ENCODE measurements at regions not wholly inside any gene's neighbourhood (a gene's known extent, or its start where the extent isn't known, plus 50 kb on each side); places are given as distances from the start of the nearest gene placed in this dataset.
"Not testable (repeated sequence)": the region's sequence is repeated elsewhere in the genome, so short reads cannot be mapped to it uniquely, and the experiment has no call there.

DNA sequence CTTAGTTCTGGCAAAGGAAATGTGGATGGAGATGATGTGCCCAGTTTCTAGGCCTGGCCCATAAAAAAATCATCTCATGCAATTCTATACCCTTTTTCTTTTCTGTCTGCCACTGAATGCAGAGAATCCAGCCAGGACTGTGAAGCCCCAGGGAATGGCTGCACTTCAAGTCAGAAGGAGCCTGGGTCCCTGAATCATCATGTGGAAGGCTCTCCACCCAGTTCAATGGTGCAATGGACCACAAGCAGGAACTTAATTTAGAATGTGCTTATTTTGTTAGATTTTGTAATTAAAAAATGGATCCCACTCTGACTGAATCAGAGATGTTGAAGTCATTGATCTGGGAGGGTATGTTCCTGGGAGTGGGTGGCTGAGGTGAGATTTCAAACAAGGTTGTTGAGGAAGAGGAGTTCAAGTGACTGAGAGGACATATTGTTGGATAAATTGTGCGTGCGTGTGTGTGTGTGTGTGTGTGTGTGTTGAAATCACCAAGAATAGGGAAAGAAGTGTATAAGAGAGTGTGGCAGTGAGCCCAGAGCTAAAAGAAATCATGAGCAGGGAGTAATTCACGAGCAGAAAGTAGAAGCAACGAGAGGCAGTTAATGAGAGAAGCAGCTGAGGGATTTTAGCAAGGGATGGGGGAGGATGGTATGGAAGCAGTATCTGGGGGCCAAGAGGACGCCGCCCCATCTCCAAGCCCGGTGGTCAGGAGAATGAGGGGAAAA lies 125.4 kb downstream of the TMX1 start:
- Histone ChIP-seq H3K79me2 (ENCODE audit: control insufficient read depth, insufficient read depth, low read length) (no peaks in the 10 kb centered on the region), H3K4me2 (ENCODE audit: insufficient read depth, low read length) (no peak overlapping the region), H3K27me3 (ENCODE audit: control insufficient read depth in 2 of 2, insufficient read depth in 2 of 2, low read length in 2 of 2) (no peaks in the 10 kb centered on the region), H3K36me3 (ENCODE audit: control insufficient read depth in 2 of 2, extremely low read depth in 1 of 2, insufficient read depth in 2 of 2, low read length in 2 of 2) (no peaks in the 10 kb centered on the region), H3K9ac (replicated peaks; ENCODE audit: extremely low read depth, insufficient read depth, low read length) (no peak overlapping the region), H2AFZ (ENCODE audit: low read depth, low read length) (no peak overlapping the region), H3K27ac (ENCODE audit: insufficient read depth, low read depth, low read length) (no peak overlapping the region), H4K20me1 (replicated peaks; ENCODE audit: control insufficient read depth, extremely low read depth, insufficient read depth, low read length) (no peaks in the 10 kb centered on the region), H3K4me3 (replicated peaks in 1 of 3; ENCODE audit: insufficient read depth in 1 of 3, low read depth in 1 of 3, low read length in 3 of 3) (no peak overlapping the region), H3K4me1 (ENCODE audit: control insufficient read depth, extremely low read depth, insufficient read depth, low read length) (peaks cover 11% of the 10 kb centered on the region), H3K9me1 (replicated peaks; ENCODE audit: control insufficient read depth, extremely low read depth, insufficient read depth, low read length) (no peaks in the 10 kb centered on the region), H3K9me3 (replicated peaks; ENCODE audit: control insufficient read depth, insufficient read depth, low read length) (no peaks in the 10 kb centered on the region)
- no peak for DNase-seq (ENCODE audit: low read depth, low spot score)
- FAIRE-seq, result no peak
- BruUV-seq (replicated peaks), result no TSS peak
- CTCF ChIA-PET, result no interaction called here
- intact Hi-C loops (cut with micrococcal nuclease) (no loop called here), dilution Hi-C loops (cut with MboI; ENCODE audit: extremely low pct_ligation_motif_present, low sequenced_read_pairs) (no loop called here)
- no peak for TF ChIP-seq POLR2AphosphoS5 (IDR thresholded peaks at IDR 0.05; ENCODE audit: insufficient read depth, low read depth, low read length)
- TF ChIP-seq EZH2 (IDR thresholded peaks at IDR 0.05; ENCODE audit: borderline replicate concordance, low read depth, low read length, severe bottlenecking), result no peak
- TF ChIP-seq CTCF (IDR thresholded peaks at IDR 0.05; ENCODE audit: extremely low read depth in 1 of 2, insufficient read depth in 1 of 2, low read depth in 1 of 2, low read length in 2 of 2), result no peak
- no peak for TF ChIP-seq FOS (IDR thresholded peaks at IDR 0.05; ENCODE audit: borderline replicate concordance, insufficient read depth, low read length)
- no peak for TF ChIP-seq POLR2A (IDR thresholded peaks at IDR 0.05; ENCODE audit: low read depth, low read length)
- no peak for TF ChIP-seq GATA2 (IDR thresholded peaks at IDR 0.05; ENCODE audit: insufficient read depth, insufficient read length, low read depth, low read length)
- no peak for TF ChIP-seq JUN (IDR thresholded peaks at IDR 0.05; ENCODE audit: borderline replicate concordance, insufficient read depth, insufficient read length, low read depth)
- TF ChIP-seq MYC (IDR thresholded peaks at IDR 0.05; ENCODE audit: low read depth, low read length), result no peak
- TF ChIP-seq MAX (IDR thresholded peaks at IDR 0.05; ENCODE audit: insufficient read depth, insufficient read length), result no peak
- POLR2A ChIA-PET, result no interaction called here

- POLR2A ChIA-PET; H3K79me2 ChIP-seq (ENCODE audit: control insufficient read depth, insufficient read depth, low read length); H3K9ac ChIP-seq (replicated peaks; ENCODE audit: extremely low read depth, insufficient read depth, low read length); FAIRE-seq; BruUV-seq (replicated peaks); H4K20me1 ChIP-seq (replicated peaks; ENCODE audit: control insufficient read depth, extremely low read depth, insufficient read depth, low read length); H3K4me3 ChIP-seq (replicated peaks in 1 of 3; ENCODE audit: insufficient read depth in 1 of 3, low read depth in 1 of 3, low read length in 3 of 3); DNase-seq (ENCODE audit: low read depth, low spot score); CTCF ChIA-PET; H3K9me1 ChIP-seq (replicated peaks; ENCODE audit: control insufficient read depth, extremely low read depth, insufficient read depth, low read length); H3K9me3 ChIP-seq (replicated peaks; ENCODE audit: control insufficient read depth, insufficient read depth, low read length); H3K27me3 ChIP-seq (ENCODE audit: control insufficient read depth in 2 of 2, insufficient read depth in 2 of 2, low read length in 2 of 2); H3K27ac ChIP-seq (ENCODE audit: insufficient read depth, low read depth, low read length); dilution Hi-C loops (cut with MboI; ENCODE audit: extremely low pct_ligation_motif_present, low sequenced_read_pairs); intact Hi-C loops (cut with micrococcal nuclease); H3K4me1 ChIP-seq (ENCODE audit: control insufficient read depth, extremely low read depth, insufficient read depth, low read length); H2AFZ ChIP-seq (ENCODE audit: low read depth, low read length); H3K4me2 ChIP-seq (ENCODE audit: insufficient read depth, low read length); H3K36me3 ChIP-seq (ENCODE audit: control insufficient read depth in 2 of 2, extremely low read depth in 1 of 2, insufficient read depth in 2 of 2, low read length in 2 of 2): not testable (repeated sequence)
Measured at GRCh38 chr14:51366460-51366859, 126.4 kb downstream of the TMX1 start.

Data from endothelial cell of umbilical vein (primary cell).